NB4 (cell line): ENCODE measurements at regions not wholly inside any gene's neighbourhood (a gene's known extent, or its start where the extent isn't known, plus 50 kb on each side); places are given as distances from the start of the nearest gene placed in this dataset.

Experiments
- CTCF ChIP-seq: IDR thresholded peaks from one replicate; pipeline ENCODE4 v1.5.1; 2012; ENCODE audit warnings: low read depth, low read length
- MYC ChIP-seq: IDR thresholded peaks from 2 replicates; pipeline ENCODE4 v1.6.1; 2011; ENCODE audit warnings: low read depth, low read length
- POLR2A ChIP-seq: IDR thresholded peaks from 2 replicates; pipeline ENCODE4 v1.6.1; 2011; ENCODE audit warnings: mild to moderate bottlenecking; ENCODE audit not compliant: insufficient read length; ENCODE audit errors: extremely low read depth

- TF ChIP-seq CTCF, result no peak
- no peak for TF ChIP-seq POLR2A
- TF ChIP-seq MYC, result no peak
These were observed 1046.3 kb upstream of the GBE1 start for GRCh38 chr3:82807781-82808180.
